ENCODE measurements at regions not wholly inside any gene's neighbourhood (a gene's known extent, or its start where the extent isn't known, plus 50 kb on each side); places are given as distances from the start of the nearest gene placed in this dataset.
"Not testable (repeated sequence)": the region's sequence is repeated elsewhere in the genome, so short reads cannot be mapped to it uniquely, and the experiment has no call there.

- DNase-seq (ENCODE audit: low read depth in 2 of 2), result no peak
These were observed 71.4 kb downstream of the TLR4 start for GRCh38 chr9:117775591-117775990.

- DNase-seq (ENCODE audit: low read depth in 2 of 2), result no peak
These were observed 73.6 kb downstream of the TLR4 start for GRCh38 chr9:117777823-117778222.

GRCh38 chr9:117779760-117780159, 75.6 kb downstream of the TLR4 start:
- no peak for DNase-seq (ENCODE audit: low read depth in 2 of 2)

GRCh38 chr9:117782931-117783788, 79.0 kb downstream of the TLR4 start:
- peak; percentile 12 to 26 for DNase-seq (ENCODE audit: low read depth in 2 of 2)

- DNase-seq (ENCODE audit: low read depth in 2 of 2), result no peak
These were observed 79.6 kb downstream of the TLR4 start for GRCh38 chr9:117783828-117784227.

GRCh38 chr9:117784996-117785395, 80.8 kb downstream of the TLR4 start:
- no peak for DNase-seq (ENCODE audit: low read depth in 2 of 2)

GRCh38 chr9:117787746-117788145, 83.5 kb downstream of the TLR4 start:
- DNase-seq (ENCODE audit: low read depth in 2 of 2), result no peak

- DNase-seq (ENCODE audit: low read depth in 2 of 2), result no peak
These were observed 91.1 kb downstream of the TLR4 start for GRCh38 chr9:117795271-117795670.

- DNase-seq (ENCODE audit: low read depth in 2 of 2), result no peak
These were observed 92.5 kb downstream of the TLR4 start for GRCh38 chr9:117796681-117797080.

- no peak for DNase-seq (ENCODE audit: low read depth in 2 of 2)
These were observed 96.2 kb downstream of the TLR4 start for GRCh38 chr9:117800389-117800788.

- no peak for DNase-seq (ENCODE audit: low read depth in 2 of 2)
These were observed 105.5 kb downstream of the TLR4 start for GRCh38 chr9:117809751-117810150.

GRCh38 chr9:117815315-117815714, 111.1 kb downstream of the TLR4 start:
- no peak for DNase-seq (ENCODE audit: low read depth in 2 of 2)

- DNase-seq (ENCODE audit: low read depth in 2 of 2), result no peak
These were observed 111.7 kb downstream of the TLR4 start for GRCh38 chr9:117815948-117816347.

GRCh38 chr9:117821954-117822353, 117.8 kb downstream of the TLR4 start:
- no peak for DNase-seq (ENCODE audit: low read depth in 2 of 2)

GRCh38 chr9:117823576-117823975, 119.4 kb downstream of the TLR4 start:
- DNase-seq (ENCODE audit: low read depth in 2 of 2), result no peak

GRCh38 chr9:117825609-117826347, 121.6 kb downstream of the TLR4 start:
- DNase-seq (ENCODE audit: low read depth in 2 of 2), result peak in 1 of 2 donors; percentile 4

GRCh38 chr9:117826837-117827236, 122.6 kb downstream of the TLR4 start:
- no peak for DNase-seq (ENCODE audit: low read depth in 2 of 2)

- DNase-seq (ENCODE audit: low read depth in 2 of 2), result no peak
These were observed 123.3 kb downstream of the TLR4 start for GRCh38 chr9:117827456-117827855.

GRCh38 chr9:117828466-117828865, 124.3 kb downstream of the TLR4 start:
- DNase-seq (ENCODE audit: low read depth in 2 of 2), result no peak

- DNase-seq (ENCODE audit: low read depth in 2 of 2), result no peak
These were observed 131.6 kb downstream of the TLR4 start for GRCh38 chr9:117835798-117836197.

- no peak for DNase-seq (ENCODE audit: low read depth in 2 of 2)
These were observed 135.7 kb downstream of the TLR4 start for GRCh38 chr9:117839862-117840261.

GRCh38 chr9:117851836-117852461, 147.7 kb downstream of the TLR4 start:
- DNase-seq (ENCODE audit: low read depth in 2 of 2), result not testable (repeated sequence)

- DNase-seq (ENCODE audit: low read depth in 2 of 2), result no peak
These were observed 154.4 kb downstream of the TLR4 start for GRCh38 chr9:117858561-117858960.

Data from stimulated activated CD4-positive, alpha-beta T cell treated with anti-CD3 and anti-CD28 coated beads, Interleukin-4, amount 100 ng/mL, for 48 hours (primary cell).